ENCODE measurements at regions not wholly inside any gene's neighbourhood (a gene's known extent, or its start where the extent isn't known, plus 50 kb on each side); places are given as distances from the start of the nearest gene placed in this dataset.

GRCh38 chr5:52177193-52177592, 610.5 kb upstream of the ITGA1 start:
- no peaks in the 10 kb centered on the region for H3K36me3 Mint-ChIP-seq (ENCODE audit: low read depth, unreplicated experiment)

GRCh38 chr5:52181403-52181802, 606.3 kb upstream of the ITGA1 start:
- H3K4me3 Mint-ChIP-seq (ENCODE audit: unreplicated experiment): no peak overlapping the region

More at GRCh38 chr5:52177193-52177592, 610.5 kb upstream of the ITGA1 start:
- TF ChIP-seq, protein P1, sequence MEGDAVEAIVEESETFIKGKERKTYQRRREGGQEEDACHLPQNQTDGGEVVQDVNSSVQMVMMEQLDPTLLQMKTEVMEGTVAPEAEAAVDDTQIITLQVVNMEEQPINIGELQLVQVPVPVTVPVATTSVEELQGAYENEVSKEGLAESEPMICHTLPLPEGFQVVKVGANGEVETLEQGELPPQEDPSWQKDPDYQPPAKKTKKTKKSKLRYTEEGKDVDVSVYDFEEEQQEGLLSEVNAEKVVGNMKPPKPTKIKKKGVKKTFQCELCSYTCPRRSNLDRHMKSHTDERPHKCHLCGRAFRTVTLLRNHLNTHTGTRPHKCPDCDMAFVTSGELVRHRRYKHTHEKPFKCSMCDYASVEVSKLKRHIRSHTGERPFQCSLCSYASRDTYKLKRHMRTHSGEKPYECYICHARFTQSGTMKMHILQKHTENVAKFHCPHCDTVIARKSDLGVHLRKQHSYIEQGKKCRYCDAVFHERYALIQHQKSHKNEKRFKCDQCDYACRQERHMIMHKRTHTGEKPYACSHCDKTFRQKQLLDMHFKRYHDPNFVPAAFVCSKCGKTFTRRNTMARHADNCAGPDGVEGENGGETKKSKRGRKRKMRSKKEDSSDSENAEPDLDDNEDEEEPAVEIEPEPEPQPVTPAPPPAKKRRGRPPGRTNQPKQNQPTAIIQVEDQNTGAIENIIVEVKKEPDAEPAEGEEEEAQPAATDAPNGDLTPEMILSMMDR (IDR thresholded peaks at IDR 0.05; ENCODE audit: insufficient read depth, low read depth, low read length): no peak
- TF ChIP-seq EZH2 (IDR thresholded peaks at IDR 0.05; ENCODE audit: insufficient read depth, low read length): no peak
- H3K27me3 ChIP-seq (ENCODE audit: insufficient read depth, low read length): no peaks in the 10 kb centered on the region
- no peak overlapping the region for H3K4me3 ChIP-seq (ENCODE audit: insufficient read depth, low read depth, low read length)
- H3K4me1 ChIP-seq (ENCODE audit: insufficient read depth, low read length): no peaks in the 10 kb centered on the region
- Mint-ChIP-seq H3K9me3 (ENCODE audit: unreplicated experiment) (no peaks in the 10 kb centered on the region), H3K4me3 (ENCODE audit: unreplicated experiment) (no peak overlapping the region), H3K27ac (ENCODE audit: unreplicated experiment) (no peak overlapping the region), H3K27me3 (ENCODE audit: low read depth, unreplicated experiment) (no peaks in the 10 kb centered on the region), H3K4me1 (ENCODE audit: low read depth, unreplicated experiment) (no peaks in the 10 kb centered on the region)
- no peak overlapping the region for H3K9ac ChIP-seq (ENCODE audit: low read length)
- no peaks in the 10 kb centered on the region for H3K9me3 ChIP-seq (ENCODE audit: insufficient read depth, low read depth, low read length)
- no peak overlapping the region for H3K27ac ChIP-seq (ENCODE audit: low read depth, low read length)
- no peaks in the 10 kb centered on the region for H3K79me2 ChIP-seq (ENCODE audit: insufficient read depth, low read length)
- no peak for DNase-seq (ENCODE audit: low read depth)
- no peak for FAIRE-seq
- no peaks in the 10 kb centered on the region for H4K20me1 ChIP-seq (ENCODE audit: insufficient read depth, low read length)
- no peak overlapping the region for H3K4me2 ChIP-seq (ENCODE audit: low read length)
- H2AFZ ChIP-seq (ENCODE audit: low read depth, low read length): no peak overlapping the region
- H3K36me3 ChIP-seq (ENCODE audit: insufficient read depth, low read length): no peaks in the 10 kb centered on the region

GRCh38 chr5:52190737-52191136, 597.0 kb upstream of the ITGA1 start:
- H3K9me3 ChIP-seq (ENCODE audit: insufficient read depth, low read depth, low read length): no peaks in the 10 kb centered on the region
- H3K36me3 ChIP-seq (ENCODE audit: insufficient read depth, low read length): no peaks in the 10 kb centered on the region
- Mint-ChIP-seq H3K36me3 (ENCODE audit: low read depth, unreplicated experiment) (no peaks in the 10 kb centered on the region), H3K27me3 (ENCODE audit: low read depth, unreplicated experiment) (no peaks in the 10 kb centered on the region), H3K27ac (ENCODE audit: unreplicated experiment) (no peak overlapping the region), H3K9me3 (ENCODE audit: unreplicated experiment) (no peaks in the 10 kb centered on the region), H3K4me1 (ENCODE audit: low read depth, unreplicated experiment) (no peaks in the 10 kb centered on the region), H3K4me3 (ENCODE audit: unreplicated experiment) (no peak overlapping the region)
- H2AFZ ChIP-seq (ENCODE audit: low read depth, low read length): no peak overlapping the region
- H3K4me1 ChIP-seq (ENCODE audit: insufficient read depth, low read length): no peaks in the 10 kb centered on the region
- H3K27ac ChIP-seq (ENCODE audit: low read depth, low read length): no peak overlapping the region
- no peaks in the 10 kb centered on the region for H4K20me1 ChIP-seq (ENCODE audit: insufficient read depth, low read length)
- H3K4me2 ChIP-seq (ENCODE audit: low read length): no peak overlapping the region
- DNase-seq (ENCODE audit: low read depth) (no peak), FAIRE-seq (no peak)
- H3K27me3 ChIP-seq (ENCODE audit: insufficient read depth, low read length): no peaks in the 10 kb centered on the region
- H3K79me2 ChIP-seq (ENCODE audit: insufficient read depth, low read length): no peaks in the 10 kb centered on the region
- TF ChIP-seq, protein P1 (IDR thresholded peaks at IDR 0.05; ENCODE audit: insufficient read depth, low read depth, low read length): no peak
- no peak for TF ChIP-seq EZH2 (IDR thresholded peaks at IDR 0.05; ENCODE audit: insufficient read depth, low read length)
- no peak overlapping the region for H3K4me3 ChIP-seq (ENCODE audit: insufficient read depth, low read depth, low read length)
- H3K9ac ChIP-seq (ENCODE audit: low read length): no peak overlapping the region

More at GRCh38 chr5:52181403-52181802, 606.3 kb upstream of the ITGA1 start:
- Histone ChIP-seq H3K4me3 (ENCODE audit: insufficient read depth, low read depth, low read length) (no peak overlapping the region), H3K27ac (ENCODE audit: low read depth, low read length) (no peak overlapping the region), H3K79me2 (ENCODE audit: insufficient read depth, low read length) (no peaks in the 10 kb centered on the region), H3K4me1 (ENCODE audit: insufficient read depth, low read length) (no peaks in the 10 kb centered on the region), H3K36me3 (ENCODE audit: insufficient read depth, low read length) (no peaks in the 10 kb centered on the region), H4K20me1 (ENCODE audit: insufficient read depth, low read length) (no peaks in the 10 kb centered on the region), H2AFZ (ENCODE audit: low read depth, low read length) (no peak overlapping the region), H3K9ac (ENCODE audit: low read length) (no peak overlapping the region), H3K27me3 (ENCODE audit: insufficient read depth, low read length) (no peaks in the 10 kb centered on the region), H3K9me3 (ENCODE audit: insufficient read depth, low read depth, low read length) (no peaks in the 10 kb centered on the region), H3K4me2 (ENCODE audit: low read length) (no peak overlapping the region)
- Mint-ChIP-seq H3K27ac (ENCODE audit: unreplicated experiment) (no peak overlapping the region), H3K9me3 (ENCODE audit: unreplicated experiment) (peaks cover 3% of the 10 kb centered on the region), H3K27me3 (ENCODE audit: low read depth, unreplicated experiment) (no peaks in the 10 kb centered on the region), H3K36me3 (ENCODE audit: low read depth, unreplicated experiment) (no peaks in the 10 kb centered on the region), H3K4me1 (ENCODE audit: low read depth, unreplicated experiment) (no peaks in the 10 kb centered on the region)
- TF ChIP-seq, protein P1 (IDR thresholded peaks at IDR 0.05; ENCODE audit: insufficient read depth, low read depth, low read length): no peak
- no peak for TF ChIP-seq EZH2 (IDR thresholded peaks at IDR 0.05; ENCODE audit: insufficient read depth, low read length)
- FAIRE-seq: no peak
- DNase-seq (ENCODE audit: low read depth): no peak

All from astrocyte (in vitro differentiated cells and primary cell).